ENCODE measurements at regions not wholly inside any gene's neighbourhood (a gene's known extent, or its start where the extent isn't known, plus 50 kb on each side); places are given as distances from the start of the nearest gene placed in this dataset.

DNA sequence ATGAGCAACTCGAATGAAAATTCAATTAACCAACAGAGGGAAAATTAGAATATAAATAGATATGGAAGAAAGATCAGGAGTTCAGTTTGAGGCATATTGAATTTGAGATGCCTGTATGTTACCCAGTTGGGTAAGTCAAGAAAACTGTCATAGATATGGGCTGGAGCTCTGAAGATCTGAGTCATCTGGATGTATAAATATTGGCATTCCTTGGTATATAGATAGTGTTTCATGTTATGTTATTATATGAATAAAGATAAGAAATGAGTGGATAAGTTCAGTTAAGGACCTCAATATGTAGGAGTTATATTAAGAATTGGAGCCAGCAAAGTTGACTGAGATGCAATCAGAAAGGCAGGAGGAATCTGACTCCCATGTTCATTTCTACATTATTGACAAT is 543.6 kb upstream of the SMIM31 start:
- Histone ChIP-seq H3K4me1 (ENCODE audit: control insufficient read depth in 4 of 4, insufficient read depth in 4 of 4, low read length in 3 of 4) (no peaks in the 10 kb centered on the region), H3K36me3 (ENCODE audit: control insufficient read depth in 4 of 4, insufficient read depth in 3 of 4, low read depth in 1 of 4, low read length in 3 of 4) (no peaks in the 10 kb centered on the region), H3K27me3 (ENCODE audit: control insufficient read depth in 4 of 4, insufficient read depth in 4 of 4, low read length in 3 of 4) (peaks cover 0 to 3% (median 0%) of the 10 kb centered on the region in 4 donors), H3K9me3 (ENCODE audit: control insufficient read depth in 4 of 4, low read length in 3 of 4) (no peaks in the 10 kb centered on the region), H3K27ac (ENCODE audit: low read depth in 1 of 2, low read length in 2 of 2) (no peak overlapping the region), H3K4me3 (ENCODE audit: low read depth in 1 of 3, low read length in 3 of 3) (no peak overlapping the region), H3K9ac (ENCODE audit: low read depth in 1 of 2, low read length in 2 of 2) (no peak overlapping the region)
- no peak for DNase-seq (ENCODE audit: low spot score)
- TF ChIP-seq CTCF (IDR thresholded peaks at IDR 0.05; ENCODE audit: low read depth, low read length, missing input control) (no peak), TAF1 (conservative IDR thresholded peaks at IDR 0.05) (no peak), JUND (IDR thresholded peaks at IDR 0.05) (no peak), GABPA (IDR thresholded peaks at IDR 0.05 in 1 of 2, conservative IDR thresholded peaks at IDR 0.05 in 1 of 2) (no peak), ZBTB33 (IDR thresholded peaks at IDR 0.05) (no peak), HNF4G (IDR thresholded peaks at IDR 0.05) (no peak), RXRA (IDR thresholded peaks at IDR 0.05) (no peak), SP1 (IDR thresholded peaks at IDR 0.05) (no peak), FOXA2 (IDR thresholded peaks at IDR 0.05) (no peak), NR2F2 (IDR thresholded peaks at IDR 0.05) (no peak), HNF4A (conservative IDR thresholded peaks at IDR 0.05) (no peak), EGR1 (IDR thresholded peaks at IDR 0.05; ENCODE audit: low read depth in 2 of 2) (no peak), RAD21 (IDR thresholded peaks at IDR 0.05) (no peak), MAX (IDR thresholded peaks at IDR 0.05) (no peak), YY1 (IDR thresholded peaks at IDR 0.05) (no peak), FOXA1 (IDR thresholded peaks at IDR 0.05) (no peak)
- TF ChIP-seq, protein P1, sequence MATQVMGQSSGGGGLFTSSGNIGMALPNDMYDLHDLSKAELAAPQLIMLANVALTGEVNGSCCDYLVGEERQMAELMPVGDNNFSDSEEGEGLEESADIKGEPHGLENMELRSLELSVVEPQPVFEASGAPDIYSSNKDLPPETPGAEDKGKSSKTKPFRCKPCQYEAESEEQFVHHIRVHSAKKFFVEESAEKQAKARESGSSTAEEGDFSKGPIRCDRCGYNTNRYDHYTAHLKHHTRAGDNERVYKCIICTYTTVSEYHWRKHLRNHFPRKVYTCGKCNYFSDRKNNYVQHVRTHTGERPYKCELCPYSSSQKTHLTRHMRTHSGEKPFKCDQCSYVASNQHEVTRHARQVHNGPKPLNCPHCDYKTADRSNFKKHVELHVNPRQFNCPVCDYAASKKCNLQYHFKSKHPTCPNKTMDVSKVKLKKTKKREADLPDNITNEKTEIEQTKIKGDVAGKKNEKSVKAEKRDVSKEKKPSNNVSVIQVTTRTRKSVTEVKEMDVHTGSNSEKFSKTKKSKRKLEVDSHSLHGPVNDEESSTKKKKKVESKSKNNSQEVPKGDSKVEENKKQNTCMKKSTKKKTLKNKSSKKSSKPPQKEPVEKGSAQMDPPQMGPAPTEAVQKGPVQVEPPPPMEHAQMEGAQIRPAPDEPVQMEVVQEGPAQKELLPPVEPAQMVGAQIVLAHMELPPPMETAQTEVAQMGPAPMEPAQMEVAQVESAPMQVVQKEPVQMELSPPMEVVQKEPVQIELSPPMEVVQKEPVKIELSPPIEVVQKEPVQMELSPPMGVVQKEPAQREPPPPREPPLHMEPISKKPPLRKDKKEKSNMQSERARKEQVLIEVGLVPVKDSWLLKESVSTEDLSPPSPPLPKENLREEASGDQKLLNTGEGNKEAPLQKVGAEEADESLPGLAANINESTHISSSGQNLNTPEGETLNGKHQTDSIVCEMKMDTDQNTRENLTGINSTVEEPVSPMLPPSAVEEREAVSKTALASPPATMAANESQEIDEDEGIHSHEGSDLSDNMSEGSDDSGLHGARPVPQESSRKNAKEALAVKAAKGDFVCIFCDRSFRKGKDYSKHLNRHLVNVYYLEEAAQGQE (IDR thresholded peaks at IDR 0.05): no peak
- TF ChIP-seq, protein P2, sequence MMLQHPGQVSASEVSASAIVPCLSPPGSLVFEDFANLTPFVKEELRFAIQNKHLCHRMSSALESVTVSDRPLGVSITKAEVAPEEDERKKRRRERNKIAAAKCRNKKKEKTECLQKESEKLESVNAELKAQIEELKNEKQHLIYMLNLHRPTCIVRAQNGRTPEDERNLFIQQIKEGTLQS (IDR thresholded peaks at IDR 0.05): no peak
- 18% methylated on average over 1 of the region's 1 CpG for WGBS

All from liver (tissue), 8 donors.